Gastroesophageal sphincter (tissue), 3 donors: ENCODE measurements at regions not wholly inside any gene's neighbourhood (a gene's known extent, or its start where the extent isn't known, plus 50 kb on each side); places are given as distances from the start of the nearest gene placed in this dataset.

ENCODE experiments used
- CTCF ChIP-seq, 4 experiments: fragments of 200-600 bp in 2 of 4; fragments of 450-650 bp in 2 of 4; sonication (generic) in 1 of 4; IDR thresholded peaks; one replicate each; pipeline ENCODE4 v1.5.1; 2017 to 2019; ENCODE audit warnings: antibody characterized with exemption in 4 of 4, mild to moderate bottlenecking in 2 of 4, moderate library complexity in 2 of 4
- EP300 ChIP-seq: sonication (generic); formaldehyde crosslinking; IDR thresholded peaks from one replicate; pipeline ENCODE4 v1.6.1; 2017; ENCODE audit warnings: antibody characterized with exemption, mild to moderate bottlenecking
- POLR2A ChIP-seq, 2 donors: fragments of 450-650 bp; IDR thresholded peaks; one replicate each; pipeline ENCODE4 v1.6.1; 2017; ENCODE audit warnings: antibody characterized with exemption in 2 of 2, mild to moderate bottlenecking in 2 of 2, moderate library complexity in 1 of 2

GRCh38 chr1:194959795-194960194 is 1648.4 kb downstream of the KCNT2 start:
- no peak for TF ChIP-seq POLR2A (IDR thresholded peaks at IDR 0.05)
- no peak for TF ChIP-seq CTCF (IDR thresholded peaks at IDR 0.05)
- TF ChIP-seq EP300 = no peak
